ENCODE measurements at regions not wholly inside any gene's neighbourhood (a gene's known extent, or its start where the extent isn't known, plus 50 kb on each side); places are given as distances from the start of the nearest gene placed in this dataset.

- no peak for DNase-seq (ENCODE audit: low read depth)
These were observed 226.0 kb downstream of the SNX18 start for GRCh38 chr5:54743581-54743980.

- DNase-seq (ENCODE audit: low read depth): no peak
These were observed 224.9 kb downstream of the SNX18 start for GRCh38 chr5:54742417-54742891.

GRCh38 chr5:54741711-54742110 lies 224.2 kb downstream of the SNX18 start:
- no peak for DNase-seq (ENCODE audit: low read depth)

- DNase-seq (ENCODE audit: low read depth): no peak
These were observed 222.6 kb downstream of the SNX18 start for GRCh38 chr5:54740141-54740540.

GRCh38 chr5:54739371-54739770 lies 221.8 kb downstream of the SNX18 start:
- no peak for DNase-seq (ENCODE audit: low read depth)

GRCh38 chr5:54738973-54739367 lies 221.4 kb downstream of the SNX18 start:
- DNase-seq (ENCODE audit: low read depth): no peak

GRCh38 chr5:54738118-54738972 lies 220.8 kb downstream of the SNX18 start:
- no peak for DNase-seq (ENCODE audit: low read depth)

GRCh38 chr5:54736003-54736797 lies 218.6 kb downstream of the SNX18 start:
- DNase-seq (ENCODE audit: low read depth): no peak

- no peak for DNase-seq (ENCODE audit: low read depth)
These were observed 215.5 kb downstream of the SNX18 start for GRCh38 chr5:54733101-54733500.

- no peak for DNase-seq (ENCODE audit: low read depth)
These were observed 214.5 kb downstream of the SNX18 start for GRCh38 chr5:54732108-54732507.

GRCh38 chr5:54728588-54728915 lies 211.0 kb downstream of the SNX18 start:
- DNase-seq (ENCODE audit: low read depth): no peak

- no peak for DNase-seq (ENCODE audit: low read depth)
These were observed 210.5 kb downstream of the SNX18 start for GRCh38 chr5:54727874-54728587.

GRCh38 chr5:54725391-54726280 lies 208.1 kb downstream of the SNX18 start:
- no peak for DNase-seq (ENCODE audit: low read depth)

- DNase-seq (ENCODE audit: low read depth): no peak
These were observed 205.4 kb downstream of the SNX18 start for GRCh38 chr5:54722846-54723433.

GRCh38 chr5:54721951-54722654 lies 204.5 kb downstream of the SNX18 start:
- no peak for DNase-seq (ENCODE audit: low read depth)

GRCh38 chr5:54721116-54721515 lies 203.6 kb downstream of the SNX18 start:
- DNase-seq (ENCODE audit: low read depth): no peak

- no peak for DNase-seq (ENCODE audit: low read depth)
These were observed 202.8 kb downstream of the SNX18 start for GRCh38 chr5:54720341-54720740.

- no peak for DNase-seq (ENCODE audit: low read depth)
These were observed 202.1 kb downstream of the SNX18 start for GRCh38 chr5:54719384-54720283.

- DNase-seq (ENCODE audit: low read depth): no peak
These were observed 201.1 kb downstream of the SNX18 start for GRCh38 chr5:54718656-54719055.
